ENCODE measurements at regions not wholly inside any gene's neighbourhood (a gene's known extent, or its start where the extent isn't known, plus 50 kb on each side); places are given as distances from the start of the nearest gene placed in this dataset.

DNA sequence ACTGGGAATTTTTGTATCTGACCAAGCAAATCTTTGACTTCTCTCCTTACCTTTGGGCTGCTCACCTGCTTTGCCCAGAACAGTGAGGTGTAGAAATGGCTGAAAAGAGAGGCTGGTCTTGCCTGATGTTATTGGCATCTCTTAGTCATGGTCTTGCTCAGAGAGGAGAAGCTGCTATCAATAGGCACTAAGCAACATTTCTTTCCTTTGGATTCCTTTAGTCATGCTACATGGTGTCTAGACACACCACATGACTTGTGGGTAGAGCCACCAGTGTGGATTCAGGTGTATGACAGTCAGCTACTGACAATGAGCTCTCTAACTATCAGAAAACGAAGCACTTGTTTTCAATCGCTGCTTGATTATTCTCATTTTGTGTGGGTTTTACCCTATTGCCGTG, 341.3 kb upstream of the DCC start:
- no peak for DNase-seq

DNA sequence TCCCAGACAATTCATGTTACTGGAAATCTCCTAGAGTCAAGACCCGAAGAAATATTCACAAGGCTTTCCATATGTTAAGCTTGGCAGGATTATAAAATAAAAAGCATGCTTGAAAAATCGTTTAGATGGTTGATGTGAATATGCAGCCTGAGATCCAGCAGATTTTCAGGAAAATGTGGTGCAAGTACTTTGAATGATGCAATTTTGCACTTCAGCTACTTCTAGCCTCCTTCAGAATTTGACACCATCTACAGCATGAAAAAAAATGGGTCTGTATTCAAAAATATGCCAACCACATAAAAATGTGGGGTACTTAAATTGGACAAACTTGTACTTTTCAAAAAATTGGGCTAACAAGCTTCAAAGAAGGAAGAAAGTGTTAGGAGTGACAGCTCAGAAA, 340.6 kb upstream of the DCC start:
- no peak for DNase-seq

DNA sequence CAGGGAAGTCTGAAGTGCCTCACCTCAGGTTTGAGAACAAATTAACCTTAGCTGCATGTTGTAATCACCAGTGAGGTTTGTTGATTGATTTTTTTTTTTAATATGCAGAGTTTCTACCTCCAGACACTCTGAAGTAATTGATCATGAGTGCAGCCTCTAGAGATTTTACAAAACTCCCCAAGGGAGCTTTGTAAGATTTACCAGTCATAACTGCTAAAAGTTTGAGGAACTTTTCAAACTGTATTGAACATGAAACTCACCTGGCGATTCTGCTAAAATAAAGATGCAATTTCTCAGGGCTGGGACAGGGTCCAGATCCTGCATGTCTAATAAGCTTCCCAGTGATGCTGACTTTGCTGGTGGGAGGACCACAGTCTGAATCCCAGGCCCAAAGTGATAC, 339.6 kb upstream of the DCC start:
- DNase-seq = no peak

DNA sequence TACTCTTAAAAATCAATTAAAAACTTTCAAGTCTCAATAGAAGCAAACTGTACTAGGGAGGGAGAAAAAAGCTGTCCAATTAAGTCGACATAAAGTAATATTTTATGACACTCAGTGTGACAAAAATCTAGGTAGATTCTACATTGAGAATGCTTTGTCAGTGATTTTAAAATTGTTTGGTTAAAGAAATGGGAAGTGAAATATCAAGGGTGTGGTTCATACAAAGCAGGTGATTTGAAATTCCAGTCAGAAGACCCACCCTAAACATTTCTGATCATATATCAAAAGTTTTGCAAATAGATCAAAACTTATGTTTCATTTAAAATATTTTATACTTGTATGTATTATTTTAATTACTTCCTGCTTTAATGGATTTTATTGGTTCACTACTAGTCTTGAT, 338.9 kb upstream of the DCC start:
- no peak for DNase-seq

DNA sequence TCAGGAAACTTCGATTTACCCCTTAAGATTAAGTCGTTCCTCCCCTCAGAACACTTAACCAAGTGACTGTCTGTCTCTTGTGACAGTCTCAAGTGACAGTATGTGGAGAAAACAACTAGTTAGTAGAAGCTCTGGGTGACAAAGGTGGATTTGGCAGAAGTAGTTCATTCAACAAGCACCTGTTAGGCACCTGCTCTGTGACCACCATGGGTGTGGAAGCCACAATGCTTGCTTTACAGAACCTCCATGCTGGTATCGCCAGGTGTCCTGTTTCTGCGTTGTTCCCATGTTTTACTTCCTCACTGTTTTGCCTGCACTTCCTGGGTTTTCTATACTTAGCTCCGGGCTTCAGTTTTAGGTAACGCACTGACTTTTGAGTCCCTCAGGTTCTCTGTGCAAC, 337.4 kb upstream of the DCC start:
- no peak for DNase-seq

DNA sequence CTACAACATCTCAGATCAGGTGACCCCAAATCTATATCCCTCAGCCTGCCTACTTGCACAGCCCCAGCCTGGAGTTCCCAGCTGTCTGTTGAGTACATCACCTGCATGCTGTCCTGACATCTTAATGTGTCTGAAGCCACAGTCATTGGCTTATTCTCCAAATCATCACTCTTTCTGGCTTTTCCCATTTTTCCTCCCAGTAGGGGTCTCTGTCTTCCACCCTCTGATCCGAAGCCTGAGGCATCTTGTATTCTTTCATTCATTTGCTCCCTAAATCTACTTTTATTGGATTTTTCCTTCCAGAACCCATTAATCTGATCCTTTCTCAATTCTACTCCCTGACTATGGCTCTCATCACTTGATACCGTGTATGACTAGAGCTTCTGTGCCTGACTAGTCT, 332.9 kb upstream of the DCC start:
- no peak for DNase-seq

DNA sequence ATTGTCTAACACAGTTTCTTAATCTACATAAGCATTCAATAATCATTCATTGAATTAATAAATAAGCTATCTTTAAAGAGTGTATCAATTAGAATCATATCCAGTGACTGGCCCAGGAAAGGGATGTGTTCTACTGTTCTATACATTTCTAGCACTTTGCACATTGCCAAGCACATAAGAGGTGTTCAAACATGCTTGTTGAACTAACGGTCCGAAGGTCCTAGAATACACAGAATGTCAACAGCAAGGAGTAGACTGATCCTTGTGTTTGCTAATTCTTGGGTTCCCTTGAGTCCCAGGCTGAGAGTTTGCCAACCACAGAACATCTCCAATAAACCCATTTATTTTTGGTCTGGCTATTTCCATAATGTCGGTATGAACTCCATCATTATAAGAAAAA, 331.7 kb upstream of the DCC start:
- no peak for DNase-seq

DNA sequence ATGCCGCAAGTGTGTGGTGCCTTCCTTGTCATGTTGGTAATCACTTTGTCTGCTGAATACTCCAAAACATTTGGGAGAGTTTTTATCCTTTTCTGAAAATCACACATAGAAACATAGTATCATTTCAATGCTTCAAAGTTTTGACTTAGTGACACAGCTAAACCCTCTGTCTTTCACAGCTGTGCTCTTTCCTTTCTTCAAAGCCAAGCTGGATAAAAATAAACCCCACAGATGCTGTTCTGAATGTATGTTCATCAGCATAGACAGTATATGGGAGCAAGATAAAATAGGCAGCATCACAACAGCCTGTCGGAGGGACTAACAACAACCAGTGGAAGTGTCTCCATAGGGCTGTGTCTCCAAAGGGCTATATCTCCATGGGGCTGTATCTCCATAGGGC, 331.3 kb upstream of the DCC start:
- DNase-seq = no peak

DNA sequence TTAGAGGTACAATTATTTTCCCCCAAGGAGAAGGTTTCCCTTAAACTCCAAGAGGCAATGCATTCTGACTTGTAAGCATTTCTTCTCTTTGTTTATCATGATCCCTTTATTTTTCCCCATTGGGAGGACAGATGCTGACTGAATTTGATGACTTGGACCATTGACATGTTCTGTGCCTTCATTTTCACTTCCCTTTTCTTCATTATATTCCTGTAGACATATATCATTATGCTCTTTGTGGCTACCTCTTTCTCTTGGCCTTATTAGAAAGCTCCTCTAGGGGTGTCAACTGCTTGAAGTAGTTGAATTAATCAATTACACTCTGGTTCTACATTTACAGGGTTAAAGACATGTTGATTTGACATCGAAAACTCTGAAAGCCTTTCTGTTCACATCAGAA, 330.0 kb upstream of the DCC start:
- DNase-seq = no peak

DNA sequence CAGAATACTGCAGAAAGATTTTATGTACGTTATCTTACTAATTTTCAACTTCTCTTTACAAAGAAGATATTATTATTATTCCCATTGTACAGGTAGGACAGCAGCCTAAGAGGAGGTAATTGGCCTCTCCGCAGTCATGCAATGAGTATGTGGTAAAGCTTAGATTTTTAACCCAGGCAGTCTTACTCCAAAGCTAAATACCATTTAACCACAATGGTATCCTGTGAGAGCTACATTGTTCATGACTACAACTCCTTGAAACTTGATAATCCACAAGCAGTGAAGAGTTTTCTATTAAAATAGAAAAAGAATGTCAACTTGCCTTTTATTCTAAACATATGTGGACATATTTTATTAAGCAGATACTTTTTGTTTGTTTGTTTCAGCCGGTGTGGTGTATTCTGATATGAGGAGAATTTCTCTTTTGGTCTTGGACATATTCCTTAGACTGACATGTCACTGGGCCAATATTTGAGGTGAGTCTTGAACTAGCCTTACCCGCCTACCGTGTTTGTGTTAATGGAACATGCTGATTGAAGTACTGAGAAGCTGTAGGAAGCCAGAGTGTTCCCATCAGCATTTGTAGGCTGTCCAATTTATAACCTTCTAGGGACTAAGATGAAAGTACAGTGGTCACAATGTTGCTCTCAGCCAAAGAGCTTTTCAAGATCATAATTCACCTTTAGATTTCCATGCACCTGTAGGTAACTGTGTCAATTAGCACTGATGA, 293.9 kb upstream of the DCC start:
- DNase-seq = no peak

DNA sequence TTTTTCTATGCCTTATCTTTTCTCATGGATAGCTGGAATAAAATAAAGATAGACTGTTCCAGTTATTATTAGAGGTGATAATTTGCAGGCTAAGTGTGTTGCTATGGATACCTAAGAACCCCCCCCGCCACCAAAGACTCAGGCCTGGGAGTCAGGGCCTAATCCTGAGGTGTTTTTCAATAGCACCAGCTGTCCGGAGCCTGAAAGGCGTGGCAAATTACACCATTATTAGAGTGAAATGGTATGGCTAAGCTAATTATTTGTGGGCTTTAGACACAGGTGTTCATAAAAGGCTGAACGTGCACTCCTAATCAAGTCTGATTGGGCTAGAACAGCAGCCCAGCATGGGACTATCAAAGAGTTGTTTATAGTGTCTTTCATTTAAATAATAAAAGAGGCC, 293.2 kb upstream of the DCC start:
- no peak for DNase-seq

DNA sequence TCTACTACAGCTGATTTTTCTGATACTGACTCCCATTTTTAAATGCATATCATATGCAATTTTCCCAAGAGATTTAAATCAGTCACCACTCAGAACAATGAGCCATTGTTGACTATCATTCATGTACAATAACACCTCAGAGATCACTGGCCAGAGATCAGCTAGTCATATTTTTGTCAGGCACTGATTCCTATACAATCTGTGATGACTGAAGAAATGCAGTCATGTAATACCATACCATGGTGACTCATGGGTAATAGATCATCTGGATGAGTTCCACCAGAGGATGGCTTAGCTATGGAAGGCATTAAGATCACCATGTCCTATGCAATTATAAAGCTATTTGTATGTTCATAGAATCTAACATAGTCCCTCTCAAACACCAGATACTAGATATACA, 285.7 kb upstream of the DCC start:
- no peak for DNase-seq

DNA sequence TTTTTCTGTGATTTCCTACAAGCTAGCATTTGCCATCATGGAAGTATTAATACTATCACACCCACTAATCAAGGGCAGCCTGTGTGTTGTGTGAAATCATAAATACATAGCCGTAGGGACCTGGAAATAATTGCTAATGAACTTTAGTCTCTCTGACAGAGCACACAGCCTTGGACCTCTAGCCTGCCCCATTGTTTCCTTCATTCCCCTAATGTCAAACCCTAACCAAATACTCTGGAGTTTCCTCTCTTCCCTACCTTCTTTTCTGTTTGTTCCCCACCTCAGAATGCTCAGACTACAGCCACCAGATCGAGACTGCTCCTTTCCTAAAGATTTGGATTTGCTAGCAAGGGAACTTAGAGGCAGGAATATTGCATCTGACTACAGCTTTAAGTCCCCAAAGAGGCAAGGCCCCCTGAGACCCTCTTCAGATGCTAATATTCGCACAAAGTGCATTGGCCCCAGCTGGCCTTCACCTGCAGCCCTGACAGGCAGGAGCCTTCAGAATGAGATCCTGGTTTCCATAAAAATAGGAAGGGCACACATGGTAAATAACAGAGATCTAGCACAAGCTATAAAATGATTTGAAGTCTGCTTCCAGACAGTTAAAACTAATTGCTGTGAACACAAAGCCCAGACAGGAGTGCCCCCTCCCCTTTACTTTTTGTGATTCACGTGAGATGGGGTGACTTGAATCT, 279.2 kb upstream of the DCC start:
- DNase-seq = no peak

DNA sequence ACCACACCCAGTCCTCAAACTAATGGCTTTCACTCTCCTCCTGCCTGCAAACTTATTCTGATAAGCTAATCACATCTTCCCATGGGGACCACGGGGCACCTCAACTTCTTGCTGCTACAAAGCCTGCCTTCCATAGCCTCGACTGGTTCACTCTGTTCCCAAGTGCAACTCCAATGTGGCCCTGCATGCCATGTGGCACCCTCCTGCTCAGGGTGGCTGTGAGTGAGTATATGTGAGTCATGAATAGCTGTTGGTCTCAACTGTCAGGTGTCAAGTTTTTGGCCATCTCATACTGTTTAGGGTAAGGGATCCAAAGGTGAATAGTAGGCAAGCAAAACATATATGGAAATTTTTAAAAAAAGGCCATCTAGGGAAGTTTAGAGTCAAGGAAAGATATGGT, 276.1 kb upstream of the DCC start:
- no peak for DNase-seq

DNA sequence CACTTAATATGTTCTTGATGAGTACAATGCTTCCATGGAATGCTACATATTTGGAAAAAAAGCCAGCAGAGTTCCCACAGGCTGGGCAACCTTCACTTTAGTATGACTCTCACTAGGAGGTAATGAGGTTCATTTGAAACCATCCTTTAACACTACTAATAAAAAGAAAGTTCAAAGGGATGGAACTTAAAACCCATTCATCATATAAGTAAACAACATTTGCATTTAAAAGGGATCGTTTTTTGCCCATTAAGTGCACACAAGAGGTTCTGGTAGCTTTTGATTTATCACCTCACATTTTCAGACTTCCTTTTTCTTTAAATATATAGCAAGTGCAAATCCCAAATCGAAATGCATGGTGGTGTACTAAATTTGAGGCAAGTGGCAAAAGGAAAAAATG, 270.8 kb upstream of the DCC start:
- no peak for DNase-seq

DNA sequence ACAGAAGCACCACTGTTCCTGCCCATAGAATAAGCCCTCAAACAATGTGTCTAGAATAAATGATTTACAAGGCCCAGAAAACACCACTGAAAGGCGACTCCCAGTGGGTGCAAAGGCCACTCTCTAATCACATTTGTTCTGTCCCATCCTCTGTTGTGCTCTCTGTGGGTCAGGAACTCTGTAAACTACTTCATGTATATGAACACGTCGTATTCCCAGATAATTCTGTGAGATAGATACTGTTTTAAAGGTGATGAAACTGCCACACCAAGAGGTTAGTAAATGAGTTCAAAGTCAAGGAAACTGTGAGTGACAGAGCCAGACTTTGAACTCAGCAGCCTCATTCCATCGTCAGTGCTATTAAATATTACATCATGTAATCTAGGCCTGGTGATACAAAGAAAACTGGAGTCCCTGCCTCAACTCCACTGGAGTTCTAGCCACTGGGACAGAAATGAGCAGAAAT, 269.7 kb upstream of the DCC start:
- no peak for DNase-seq

DNA sequence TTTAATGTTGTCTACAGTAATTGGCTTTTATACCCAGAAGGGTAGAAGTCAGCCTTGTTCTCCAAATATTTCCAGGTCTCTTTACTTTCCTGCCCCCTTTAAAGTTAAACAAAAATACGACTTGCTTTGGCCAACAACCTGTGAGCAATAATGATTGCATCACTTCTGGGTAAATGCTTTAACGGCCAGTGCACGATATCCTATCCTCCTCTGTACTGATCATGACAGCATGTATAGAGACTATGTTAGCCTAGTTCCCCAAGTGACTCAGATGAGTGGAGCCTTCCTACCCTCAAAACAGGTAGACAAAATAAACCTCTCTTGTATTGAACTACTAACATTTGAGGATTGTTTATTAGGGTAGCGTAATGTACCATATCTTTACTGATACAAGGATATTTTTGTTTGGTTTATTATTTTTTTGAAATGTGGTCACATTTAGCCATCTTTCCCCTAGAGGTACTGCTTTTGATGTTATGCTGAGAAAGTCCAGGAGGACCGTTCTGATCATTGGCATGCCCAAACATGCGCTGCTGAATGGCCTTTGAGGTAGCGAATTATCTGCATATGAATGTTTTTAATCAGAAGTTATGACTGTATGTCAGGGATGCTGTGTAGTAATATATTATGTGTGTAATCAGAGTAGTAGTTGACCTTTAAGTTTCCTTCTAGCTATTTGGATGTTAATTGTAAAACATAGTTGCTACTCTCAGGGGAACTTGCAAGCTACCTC, 262.6 kb upstream of the DCC start:
- DNase-seq = no peak

DNA sequence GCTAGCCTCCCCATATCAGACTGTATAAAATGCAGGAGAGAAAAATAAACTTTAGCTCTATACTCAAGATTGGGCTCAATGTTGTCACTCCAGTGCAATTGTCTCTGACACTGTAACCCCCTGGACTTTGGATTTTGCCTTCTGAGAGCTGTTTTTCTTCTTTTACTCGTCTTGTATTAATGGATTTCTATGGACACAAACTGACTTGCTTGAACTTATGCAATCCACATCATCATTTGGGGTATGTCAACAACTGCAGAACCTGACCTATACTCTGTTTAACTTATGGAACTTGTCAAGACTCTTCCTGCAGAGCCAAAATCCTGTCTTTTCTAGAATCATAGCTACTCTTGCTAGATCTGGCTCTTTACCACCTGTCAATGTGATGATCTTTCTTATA, 257.8 kb upstream of the DCC start:
- no peak for DNase-seq

DNA sequence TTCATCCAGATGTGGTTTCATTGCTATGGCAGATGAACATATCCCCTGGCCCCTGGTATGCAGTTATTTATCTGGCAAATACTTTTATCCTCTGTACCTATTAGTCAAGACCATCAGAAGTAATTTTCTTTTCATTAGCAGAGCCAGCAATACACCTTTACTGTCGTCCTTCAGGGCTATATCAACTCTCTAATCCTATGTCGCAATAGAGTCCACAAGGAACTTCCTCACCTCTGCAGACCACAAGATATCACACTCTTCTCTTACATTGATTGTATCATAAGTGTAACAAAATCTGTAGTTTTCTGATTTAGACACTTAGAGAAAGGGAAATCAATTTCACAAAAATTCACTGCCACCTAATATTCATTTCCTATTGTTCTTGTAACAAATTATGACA, 252.9 kb upstream of the DCC start:
- no peak for DNase-seq

DNA sequence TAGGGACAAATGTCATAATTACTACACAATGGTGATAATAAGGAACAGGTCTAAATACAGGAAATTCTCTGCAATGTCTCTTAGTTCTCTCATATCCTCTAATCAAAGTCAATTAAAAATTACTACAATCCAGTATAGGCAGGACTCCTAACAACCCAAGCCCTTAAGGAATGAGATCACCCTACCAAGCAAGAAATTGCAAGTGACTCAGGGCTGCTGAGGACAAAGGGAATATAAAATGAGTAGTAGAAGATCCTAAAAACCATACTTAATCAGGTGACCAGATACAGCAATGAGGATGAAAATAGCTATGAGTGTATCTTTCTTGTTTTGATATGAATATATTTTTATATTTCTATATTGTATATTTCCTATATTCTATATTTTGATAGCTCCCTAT, 250.0 kb upstream of the DCC start:
- no peak for DNase-seq

DNA sequence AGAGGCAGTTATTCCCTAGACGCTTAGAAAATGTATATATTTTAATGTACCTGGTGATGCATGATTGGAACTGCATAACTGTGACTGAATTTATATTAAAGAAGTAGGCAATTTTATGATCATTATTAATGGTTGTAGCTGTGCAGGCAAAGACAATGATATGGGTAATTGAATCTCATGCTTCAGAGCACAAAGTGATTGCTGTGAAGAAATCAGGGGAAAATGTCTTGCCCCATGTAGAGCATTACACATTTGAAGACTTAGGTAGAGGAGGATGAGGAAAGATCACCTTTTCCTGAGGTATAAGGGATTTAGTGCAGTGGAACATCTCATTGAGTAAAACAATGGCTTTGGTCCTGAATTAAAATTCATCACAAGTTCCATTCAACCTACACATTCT, 246.8 kb upstream of the DCC start:
- DNase-seq = no peak

DNA sequence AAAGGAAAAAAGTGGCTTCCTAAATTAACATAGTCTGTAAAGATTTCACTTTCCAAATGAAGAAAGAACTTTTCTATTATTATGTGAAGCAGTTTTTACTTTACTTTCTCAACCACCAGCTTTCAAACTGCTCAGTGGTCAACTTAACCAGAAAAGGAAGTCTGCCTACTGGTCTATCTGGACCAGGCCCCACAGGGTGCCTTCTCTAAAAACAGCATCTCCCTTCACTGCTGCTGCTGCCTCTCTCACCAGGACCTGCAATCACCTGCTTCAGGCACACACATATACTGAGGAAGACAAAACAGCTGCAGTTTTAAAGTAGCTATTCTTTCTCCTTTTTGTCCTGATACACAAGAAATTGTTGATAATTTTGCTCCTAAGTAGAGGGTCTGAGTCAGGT, 221.3 kb upstream of the DCC start:
- no peak for DNase-seq

DNA sequence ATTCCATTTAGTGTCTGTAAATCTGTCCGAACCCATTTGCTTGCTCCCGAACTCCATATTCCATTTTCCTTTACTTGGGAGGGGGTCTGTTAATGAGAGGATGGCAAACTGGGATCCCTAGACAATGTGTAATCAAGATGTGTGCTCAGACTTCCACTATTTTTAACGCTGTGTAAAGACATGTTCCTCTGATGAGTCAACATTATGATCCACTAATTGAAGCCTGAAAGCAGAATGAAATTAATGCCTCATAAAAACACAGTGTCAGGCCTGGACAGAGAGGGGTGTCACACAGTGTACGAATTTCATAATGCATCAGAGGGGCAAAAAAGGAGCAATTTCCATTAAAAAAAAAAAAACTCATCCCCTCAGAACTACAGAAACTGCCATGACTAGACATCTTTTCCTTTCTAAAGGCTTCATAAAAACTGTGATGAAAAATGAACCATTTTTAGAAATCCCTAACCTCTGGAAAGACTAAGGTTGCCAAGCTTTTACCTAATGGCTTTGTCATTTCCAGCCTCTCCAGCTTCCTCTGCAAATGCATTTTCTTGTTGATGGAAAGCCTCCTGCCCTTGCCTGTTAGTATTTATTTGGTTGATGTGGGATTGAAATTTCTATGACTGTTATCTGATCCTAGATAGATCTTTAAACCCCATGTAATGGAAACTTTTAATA, 209.2 kb upstream of the DCC start:
- DNase-seq = no peak

DNA sequence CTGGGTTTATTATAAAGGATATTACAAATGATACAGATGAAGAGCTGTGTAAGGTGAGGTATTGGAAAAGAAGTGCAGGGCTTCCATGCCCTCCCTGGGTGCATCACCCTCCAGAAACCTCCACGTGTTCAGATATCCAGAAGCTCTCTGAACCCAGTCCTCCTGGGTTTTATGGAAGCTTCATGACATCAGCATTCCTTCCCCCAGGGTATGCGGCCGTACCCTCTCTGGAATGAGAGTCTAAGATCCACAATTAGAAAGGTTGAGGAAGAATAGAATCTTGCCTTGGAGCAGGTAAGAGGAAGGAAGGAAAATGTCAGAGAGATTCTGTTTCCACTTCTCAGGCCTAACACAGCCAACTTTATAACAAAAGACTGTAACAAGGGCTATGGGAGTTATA, 208.2 kb upstream of the DCC start:
- no peak for DNase-seq
